ENCODE measurements at regions not wholly inside any gene's neighbourhood (a gene's known extent, or its start where the extent isn't known, plus 50 kb on each side); places are given as distances from the start of the nearest gene placed in this dataset.

GRCh38 chr13:59492030-59492636 lies 671.6 kb downstream of the DIAPH3 start:
- H3K4me1 ChIP-seq (replicated peaks; ENCODE audit: insufficient read depth) = no peaks in the 10 kb centered on the region
- POLR2A ChIA-PET (ENCODE audit: unreplicated experiment) = interaction anchor here (0.6 kb wide), 1 partner anchor 1969 kb away, joined by 24 read pairs; no protein-coding TSS in a partner anchor
- H3K9me3 ChIP-seq (ENCODE audit: insufficient read depth, low read depth) = no peaks in the 10 kb centered on the region
- no peak overlapping the region for H3K4me2 ChIP-seq
- no peaks in the 10 kb centered on the region for H3K27me3 ChIP-seq (ENCODE audit: insufficient read depth, low read depth)
- BruUV-seq (replicated peaks) = no TSS peak
- TF ChIP-seq CTCF (conservative IDR thresholded peaks at IDR 0.05) (no peak), EZH2 (IDR thresholded peaks at IDR 0.05; ENCODE audit: low read depth) (no peak)
- no peak for DNase-seq
- H3K79me2 ChIP-seq (ENCODE audit: low read depth) = no peaks in the 10 kb centered on the region
- H2AFZ ChIP-seq = no peak overlapping the region
- no peaks in the 10 kb centered on the region for H3K9me2 ChIP-seq (ENCODE audit: insufficient read depth)
- no peaks in the 10 kb centered on the region for H3F3A ChIP-seq (ENCODE audit: insufficient read depth, low read depth)
- H3K36me3 ChIP-seq (ENCODE audit: low read depth) = no peaks in the 10 kb centered on the region
- intact Hi-C loops (cut with micrococcal nuclease; ENCODE audit: unreplicated experiment) = no loop called here
- H4K20me1 ChIP-seq (ENCODE audit: insufficient read depth) = no peaks in the 10 kb centered on the region
- no peak overlapping the region for H3K4me3 ChIP-seq
- H3K27ac ChIP-seq = no peak overlapping the region
- CTCF ChIA-PET = no interaction called here

GRCh38 chr13:59493436-59493965 lies 670.2 kb downstream of the DIAPH3 start:
- Histone ChIP-seq H2AFZ (no peak overlapping the region), H3K4me1 (replicated peaks; ENCODE audit: insufficient read depth) (no peaks in the 10 kb centered on the region), H4K20me1 (ENCODE audit: insufficient read depth) (no peaks in the 10 kb centered on the region), H3K79me2 (ENCODE audit: low read depth) (no peaks in the 10 kb centered on the region), H3K36me3 (ENCODE audit: low read depth) (no peaks in the 10 kb centered on the region), H3F3A (ENCODE audit: insufficient read depth, low read depth) (no peaks in the 10 kb centered on the region), H3K4me2 (no peak overlapping the region), H3K27me3 (ENCODE audit: insufficient read depth, low read depth) (no peaks in the 10 kb centered on the region), H3K4me3 (no peak overlapping the region), H3K27ac (no peak overlapping the region), H3K9me3 (ENCODE audit: insufficient read depth, low read depth) (no peaks in the 10 kb centered on the region), H3K9me2 (ENCODE audit: insufficient read depth) (no peaks in the 10 kb centered on the region)
- intact Hi-C loops (cut with micrococcal nuclease; ENCODE audit: unreplicated experiment) = no loop called here
- CTCF ChIA-PET = no interaction called here
- BruUV-seq (replicated peaks) = no TSS peak
- no peak for DNase-seq
- TF ChIP-seq CTCF (conservative IDR thresholded peaks at IDR 0.05) (no peak), EZH2 (IDR thresholded peaks at IDR 0.05; ENCODE audit: low read depth) (no peak)
- POLR2A ChIA-PET (ENCODE audit: unreplicated experiment) = no interaction called here

GRCh38 chr13:59494151-59494550 lies 669.6 kb downstream of the DIAPH3 start:
- H3K9me3 ChIP-seq (ENCODE audit: insufficient read depth, low read depth) = no peaks in the 10 kb centered on the region
- no peaks in the 10 kb centered on the region for H3F3A ChIP-seq (ENCODE audit: insufficient read depth, low read depth)
- H2AFZ ChIP-seq = no peak overlapping the region
- H3K79me2 ChIP-seq (ENCODE audit: low read depth) = no peaks in the 10 kb centered on the region
- no peaks in the 10 kb centered on the region for H3K27me3 ChIP-seq (ENCODE audit: insufficient read depth, low read depth)
- TF ChIP-seq CTCF (conservative IDR thresholded peaks at IDR 0.05) (no peak), EZH2 (IDR thresholded peaks at IDR 0.05; ENCODE audit: low read depth) (no peak)
- intact Hi-C loops (cut with micrococcal nuclease; ENCODE audit: unreplicated experiment) = no loop called here
- H3K9me2 ChIP-seq (ENCODE audit: insufficient read depth) = no peaks in the 10 kb centered on the region
- DNase-seq = no peak
- no peaks in the 10 kb centered on the region for H3K36me3 ChIP-seq (ENCODE audit: low read depth)
- BruUV-seq (replicated peaks) = no TSS peak
- H3K4me2 ChIP-seq = no peak overlapping the region
- H3K4me3 ChIP-seq = no peak overlapping the region
- H3K27ac ChIP-seq = no peak overlapping the region
- ChIA-PET POLR2A (ENCODE audit: unreplicated experiment) (no interaction called here), CTCF (no interaction called here)
- no peaks in the 10 kb centered on the region for H3K4me1 ChIP-seq (replicated peaks; ENCODE audit: insufficient read depth)
- no peaks in the 10 kb centered on the region for H4K20me1 ChIP-seq (ENCODE audit: insufficient read depth)
